ENCODE measurements at regions not wholly inside any gene's neighbourhood (a gene's known extent, or its start where the extent isn't known, plus 50 kb on each side); places are given as distances from the start of the nearest gene placed in this dataset.

GRCh38 chr17:56733833-56734232 lies 99.9 kb downstream of the C17orf67 start:
- Histone ChIP-seq H3K27me3 (peaks cover 0 to 3% of the 10 kb centered on the region in 2 donors), H3K4me3 (no peak overlapping the region), H3K27ac (no peak overlapping the region), H3K9me3 (no peaks in the 10 kb centered on the region), H3K4me1 (no peaks in the 10 kb centered on the region), H3K36me3 (no peaks in the 10 kb centered on the region)
- no peak for TF ChIP-seq CTCF (IDR thresholded peaks at IDR 0.05)
- intact Hi-C loops (cut with DNase I; ENCODE audit: low total_unique reads): no loop called here
- DNase-seq: no peak

GRCh38 chr17:56735842-56736241 lies 97.9 kb downstream of the C17orf67 start:
- H3K4me3 ChIP-seq: no peak overlapping the region
- H3K27me3 ChIP-seq: peaks cover 0 to 6% of the 10 kb centered on the region in 2 donors
- no peak for TF ChIP-seq CTCF (IDR thresholded peaks at IDR 0.05)
- H3K36me3 ChIP-seq: no peaks in the 10 kb centered on the region
- no peak overlapping the region for H3K27ac ChIP-seq
- no peak for DNase-seq
- no peaks in the 10 kb centered on the region for H3K9me3 ChIP-seq
- no peaks in the 10 kb centered on the region for H3K4me1 ChIP-seq
- intact Hi-C loops (cut with DNase I; ENCODE audit: low total_unique reads): no loop called here

GRCh38 chr17:56737421-56738161 lies 96.1 kb downstream of the C17orf67 start:
- no peak for DNase-seq
- Histone ChIP-seq H3K9me3 (no peaks in the 10 kb centered on the region), H3K36me3 (no peaks in the 10 kb centered on the region), H3K27ac (no peak overlapping the region), H3K27me3 (peaks cover 0 to 6% of the 10 kb centered on the region in 2 donors), H3K4me1 (no peaks in the 10 kb centered on the region), H3K4me3 (no peak overlapping the region)
- no peak for TF ChIP-seq CTCF (IDR thresholded peaks at IDR 0.05)
- intact Hi-C loops (cut with DNase I; ENCODE audit: low total_unique reads): no loop called here

GRCh38 chr17:56739376-56739775 lies 94.3 kb downstream of the C17orf67 start:
- Histone ChIP-seq H3K36me3 (no peaks in the 10 kb centered on the region), H3K4me3 (no peak overlapping the region), H3K27ac (no peak overlapping the region), H3K27me3 (peaks cover 0 to 3% of the 10 kb centered on the region in 2 donors), H3K9me3 (peaks cover 0 to 4% (median 2%) of the 10 kb centered on the region in 3 donors), H3K4me1 (no peaks in the 10 kb centered on the region)
- TF ChIP-seq CTCF (IDR thresholded peaks at IDR 0.05): no peak
- intact Hi-C loops (cut with DNase I; ENCODE audit: low total_unique reads): no loop called here
- no peak for DNase-seq

- H3K27ac ChIP-seq: no peak overlapping the region
- no peak for DNase-seq
- no peak for TF ChIP-seq CTCF (IDR thresholded peaks at IDR 0.05)
- peaks cover 0 to 3% of the 10 kb centered on the region in 2 donors for H3K27me3 ChIP-seq
- H3K4me1 ChIP-seq: no peaks in the 10 kb centered on the region
- peaks cover 0 to 8% (median 6%) of the 10 kb centered on the region in 3 donors for H3K9me3 ChIP-seq
- H3K36me3 ChIP-seq: no peaks in the 10 kb centered on the region
- intact Hi-C loops (cut with DNase I; ENCODE audit: low total_unique reads): no loop called here
- no peak overlapping the region for H3K4me3 ChIP-seq
These were observed 93.9 kb downstream of the C17orf67 start for GRCh38 chr17:56739776-56740175.
